ENCODE measurements at regions not wholly inside any gene's neighbourhood (a gene's known extent, or its start where the extent isn't known, plus 50 kb on each side); places are given as distances from the start of the nearest gene placed in this dataset.
"Not testable (repeated sequence)": the region's sequence is repeated elsewhere in the genome, so short reads cannot be mapped to it uniquely, and the experiment has no call there.

DNA sequence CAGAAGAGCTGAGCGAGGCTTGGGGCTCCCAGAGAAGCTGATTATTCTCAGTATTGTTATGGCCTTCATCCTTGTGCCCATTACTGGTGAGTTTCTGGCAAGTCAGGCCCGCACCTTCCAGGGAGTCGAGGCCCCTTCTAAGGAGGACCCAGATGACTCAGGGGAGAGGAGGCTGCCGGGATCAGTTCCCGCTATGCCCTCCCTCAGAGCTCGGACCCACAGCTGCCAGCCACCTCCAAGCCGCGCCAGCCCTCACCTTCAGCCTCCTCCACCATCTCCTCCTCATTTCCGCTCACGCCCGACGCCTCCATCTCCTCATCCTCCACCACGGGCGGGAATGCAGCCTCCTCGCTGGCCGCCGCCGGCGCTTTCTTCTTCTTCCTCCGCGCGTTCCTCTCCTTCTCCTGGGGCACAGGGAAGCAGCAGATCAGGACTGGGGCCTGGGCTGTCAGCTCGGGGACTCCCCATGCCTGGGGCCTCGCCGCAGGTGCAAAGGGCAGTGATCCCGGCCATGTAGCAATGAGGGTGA, 83.2 kb downstream of the RFLNA start:
- DNase-seq, result no peak

GRCh38 chr12:124376435-124376834, 81.5 kb downstream of the RFLNA start:
- DNase-seq, result no peak

GRCh38 chr12:124375789-124376175, 80.9 kb downstream of the RFLNA start:
- DNase-seq, result no peak

DNA sequence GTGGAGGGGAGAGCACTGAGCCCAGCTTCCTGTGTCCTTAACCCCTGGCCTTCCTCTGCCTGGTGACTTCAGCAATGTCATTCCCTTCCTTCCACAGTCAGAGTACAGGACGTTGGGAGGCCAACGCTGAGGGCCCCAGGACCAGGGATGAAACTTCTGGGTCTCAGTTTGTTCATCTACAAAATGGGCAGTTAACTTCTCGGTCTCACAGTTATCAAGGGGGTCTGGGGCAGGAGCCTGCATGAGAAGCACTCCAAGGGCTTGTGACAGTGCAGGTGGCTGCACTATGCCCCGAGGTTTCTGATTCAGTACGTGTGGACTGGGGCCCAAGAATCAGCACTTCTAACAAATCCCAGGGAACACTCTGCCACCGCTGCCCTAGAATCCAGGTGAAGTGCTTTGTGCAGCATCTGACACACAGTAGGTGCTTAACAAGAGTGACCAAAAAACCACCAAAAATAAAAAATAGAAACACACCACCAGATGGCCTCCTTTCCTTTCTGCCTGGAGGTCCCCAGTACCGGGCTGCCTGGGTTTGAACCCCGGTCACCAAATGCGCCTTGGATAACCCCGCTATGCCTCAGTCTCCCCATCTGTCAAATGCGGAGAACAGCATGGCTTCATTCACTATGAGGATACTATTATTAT, 80.4 kb downstream of the RFLNA start:
- no peak for DNase-seq

- DNase-seq, result no peak
Observed at GRCh38 chr12:124374567-124374966, 79.7 kb downstream of the RFLNA start.

DNA sequence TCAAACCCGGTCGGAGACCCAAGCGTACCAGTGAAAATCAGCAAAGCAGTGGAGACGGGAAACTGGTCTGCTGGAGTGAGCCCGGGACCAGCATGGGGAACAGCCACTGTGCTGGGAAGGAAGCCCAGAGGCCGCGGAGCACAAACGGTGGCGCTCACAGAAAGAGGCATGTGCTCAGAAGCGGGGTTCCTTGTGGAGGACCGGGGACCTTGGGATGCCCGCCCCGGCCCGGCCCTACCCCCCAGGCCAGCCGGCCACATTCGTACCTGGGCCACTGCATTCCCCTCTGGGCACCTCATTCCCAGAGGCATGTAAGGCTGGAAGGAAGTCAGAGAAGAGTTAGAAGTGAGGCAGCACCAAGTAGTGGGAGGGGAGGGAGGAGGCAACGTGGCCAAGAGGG, 79.3 kb downstream of the RFLNA start:
- no peak for DNase-seq

DNA sequence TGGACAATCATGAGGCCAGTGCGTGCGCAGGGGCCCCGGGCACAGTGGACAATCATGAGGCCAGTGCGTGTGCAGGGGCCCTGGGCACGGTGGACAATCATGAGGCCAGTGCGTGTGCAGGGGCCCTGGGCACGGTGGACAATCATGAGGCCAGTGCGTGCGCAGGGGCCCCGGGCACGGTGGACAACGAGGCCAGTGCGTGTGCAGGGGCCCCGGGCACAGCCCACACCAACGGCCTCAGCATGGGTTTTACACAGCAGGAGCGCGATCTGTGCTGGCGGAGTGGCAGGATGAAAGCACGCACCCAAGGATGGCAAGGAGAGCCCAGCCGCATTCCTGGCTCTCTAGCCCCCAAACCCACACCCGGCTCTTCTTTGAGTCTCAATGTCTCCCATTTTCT, 78.8 kb downstream of the RFLNA start:
- not testable (repeated sequence) for DNase-seq

- DNase-seq, result no peak
Observed at GRCh38 chr12:124372831-124373230, 77.9 kb downstream of the RFLNA start.

DNA sequence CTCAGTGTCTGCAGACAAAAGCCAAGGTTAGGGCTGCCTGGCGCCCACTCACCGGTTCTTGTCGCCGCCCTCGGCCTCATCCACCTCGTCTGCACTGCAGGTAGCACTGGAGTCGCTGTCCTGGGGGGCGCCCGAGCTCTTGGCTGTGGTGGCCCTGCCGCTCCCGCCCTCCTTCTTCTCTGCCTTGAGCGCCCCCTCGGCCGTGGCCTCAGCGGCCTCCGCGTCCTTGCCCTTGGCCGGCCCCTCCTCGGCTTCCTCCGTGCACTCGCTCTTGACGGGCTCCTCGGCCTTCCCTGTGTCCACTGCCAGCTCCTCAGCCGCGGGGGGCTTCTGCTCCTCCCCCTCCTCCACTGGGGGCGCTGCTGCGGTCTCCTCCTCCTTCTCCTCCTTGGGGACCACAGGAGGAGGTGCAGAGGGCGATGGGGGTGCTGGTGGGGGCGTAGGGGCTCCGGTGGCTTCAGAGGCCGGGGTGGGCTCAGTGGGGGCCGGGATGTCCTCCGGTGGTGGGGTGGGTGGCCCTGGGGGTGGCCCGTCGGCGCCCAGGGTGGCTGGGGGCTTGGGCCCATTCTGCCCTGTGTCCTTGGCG, 77.2 kb downstream of the RFLNA start:
- DNase-seq, result no peak

DNA sequence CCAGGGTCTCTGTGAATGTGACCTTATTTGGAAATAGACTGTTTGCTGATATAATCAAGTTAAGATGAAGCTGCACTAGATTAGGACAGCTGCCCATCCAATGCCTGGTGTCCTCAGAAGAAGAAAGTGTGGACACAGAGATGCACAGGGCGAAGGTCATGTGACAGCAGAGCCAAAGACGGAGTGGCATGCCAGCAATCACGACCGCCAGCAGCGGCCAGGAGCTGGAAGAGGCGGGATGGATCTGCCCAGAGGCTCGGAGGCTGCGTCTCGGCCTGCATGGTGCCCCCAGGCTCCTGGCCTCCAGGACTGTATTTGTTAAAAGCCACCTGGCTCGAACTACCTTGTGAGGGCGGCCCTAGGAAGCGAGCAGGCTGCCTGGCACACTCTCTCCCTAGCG, 76.5 kb downstream of the RFLNA start:
- no peak for DNase-seq

GRCh38 chr12:124370851-124371250, 76.0 kb downstream of the RFLNA start:
- no peak for DNase-seq

GRCh38 chr12:124370384-124370783, 75.5 kb downstream of the RFLNA start:
- DNase-seq, result no peak

- no peak for DNase-seq
Observed at GRCh38 chr12:124369827-124370378, 75.0 kb downstream of the RFLNA start.

- no peak for DNase-seq
Observed at GRCh38 chr12:124369055-124369826, 74.3 kb downstream of the RFLNA start.

DNA sequence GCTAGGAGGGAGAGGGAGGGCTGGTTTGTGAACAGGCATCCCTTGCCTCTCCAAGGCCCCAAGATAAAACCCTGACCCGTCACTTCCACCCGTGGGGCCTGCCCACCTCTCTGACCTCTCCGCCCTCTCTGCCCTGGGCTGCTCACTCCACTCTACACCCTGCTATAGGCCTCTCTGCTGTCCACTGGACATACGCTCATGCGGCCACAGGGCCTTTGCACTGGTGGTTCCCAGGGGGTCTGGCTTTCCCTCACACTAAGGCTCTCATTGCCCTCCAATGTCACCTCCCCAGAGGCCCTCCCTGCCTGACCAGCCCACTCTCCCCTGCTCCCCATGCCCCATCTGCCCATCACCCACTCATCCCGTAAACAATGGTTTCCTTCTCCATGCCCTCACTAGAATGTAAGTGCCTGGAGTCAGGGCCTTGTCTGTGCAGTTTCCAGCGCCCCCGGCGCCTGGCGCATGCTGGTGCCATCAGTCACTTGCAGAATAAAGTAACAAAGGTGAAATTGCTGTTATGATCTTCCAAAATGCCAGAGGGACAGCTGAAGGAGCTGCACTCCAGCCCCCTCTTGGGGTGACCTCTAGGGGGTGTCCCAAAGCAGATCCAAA, 73.6 kb downstream of the RFLNA start:
- no peak for DNase-seq

- no peak for DNase-seq
Observed at GRCh38 chr12:124365726-124366430, 71.0 kb downstream of the RFLNA start.
